ENCODE measurements at regions not wholly inside any gene's neighbourhood (a gene's known extent, or its start where the extent isn't known, plus 50 kb on each side); places are given as distances from the start of the nearest gene placed in this dataset.
"Not testable (repeated sequence)": the region's sequence is repeated elsewhere in the genome, so short reads cannot be mapped to it uniquely, and the experiment has no call there.

- H3K9me3 Mint-ChIP-seq; intact Hi-C loops (cut with micrococcal nuclease); H3K36me3 Mint-ChIP-seq (ENCODE audit: low read depth); H3K4me1 Mint-ChIP-seq (ENCODE audit: low read depth); H3K4me3 Mint-ChIP-seq: not testable (repeated sequence)
- Mint-ChIP-seq H3K27me3 (peaks cover 18% of the 10 kb centered on the region), H3K27ac (peak overlapping the region; percentile 60)
These were observed 105.6 kb upstream of the ZC3H12A start for GRCh38 chr1:37368665-37369315.

- Mint-ChIP-seq H3K27me3 (peaks cover 3% of the 10 kb centered on the region), H3K36me3 (ENCODE audit: low read depth) (no peaks in the 10 kb centered on the region), H3K4me3 (no peak overlapping the region), H3K9me3 (no peaks in the 10 kb centered on the region), H3K27ac (no peak overlapping the region), H3K4me1 (ENCODE audit: low read depth) (peaks cover 5% of the 10 kb centered on the region)
- intact Hi-C loops (cut with micrococcal nuclease): no loop called here
These were observed 102.1 kb upstream of the ZC3H12A start for GRCh38 chr1:37372302-37372701.

- Mint-ChIP-seq H3K27ac (no peak overlapping the region), H3K27me3 (peaks cover 7% of the 10 kb centered on the region), H3K36me3 (ENCODE audit: low read depth) (no peaks in the 10 kb centered on the region), H3K4me1 (ENCODE audit: low read depth) (peaks cover 5% of the 10 kb centered on the region), H3K4me3 (no peak overlapping the region), H3K9me3 (no peaks in the 10 kb centered on the region)
- intact Hi-C loops (cut with micrococcal nuclease): no loop called here
These were observed 101.7 kb upstream of the ZC3H12A start for GRCh38 chr1:37372711-37373110.

GRCh38 chr1:37373413-37373812 lies 101.0 kb upstream of the ZC3H12A start:
- Mint-ChIP-seq H3K27me3 (peaks cover 12% of the 10 kb centered on the region), H3K27ac (no peak overlapping the region), H3K4me1 (ENCODE audit: low read depth) (peaks cover 5% of the 10 kb centered on the region), H3K9me3 (no peaks in the 10 kb centered on the region), H3K36me3 (ENCODE audit: low read depth) (no peaks in the 10 kb centered on the region), H3K4me3 (no peak overlapping the region)
- intact Hi-C loops (cut with micrococcal nuclease): no loop called here

GRCh38 chr1:37380546-37380945 lies 93.8 kb upstream of the ZC3H12A start:
- H3K4me1 Mint-ChIP-seq (ENCODE audit: low read depth); H3K9me3 Mint-ChIP-seq; H3K27ac Mint-ChIP-seq; H3K36me3 Mint-ChIP-seq (ENCODE audit: low read depth); H3K4me3 Mint-ChIP-seq; intact Hi-C loops (cut with micrococcal nuclease): not testable (repeated sequence)
- H3K27me3 Mint-ChIP-seq: peaks cover 22% of the 10 kb centered on the region

GRCh38 chr1:37387854-37388253 lies 86.5 kb upstream of the ZC3H12A start:
- no peaks in the 10 kb centered on the region for H3K9me3 Mint-ChIP-seq
- H3K4me1 Mint-ChIP-seq (ENCODE audit: low read depth): no peaks in the 10 kb centered on the region
- intact Hi-C loops (cut with micrococcal nuclease): no loop called here
- no peaks in the 10 kb centered on the region for H3K36me3 Mint-ChIP-seq (ENCODE audit: low read depth)
- H3K4me3 Mint-ChIP-seq: no peak overlapping the region
- no peak overlapping the region for H3K27ac Mint-ChIP-seq
- peaks cover 12% of the 10 kb centered on the region for H3K27me3 Mint-ChIP-seq

GRCh38 chr1:37389327-37389726 lies 85.1 kb upstream of the ZC3H12A start:
- no peaks in the 10 kb centered on the region for H3K36me3 Mint-ChIP-seq (ENCODE audit: low read depth)
- peaks cover 8% of the 10 kb centered on the region for H3K27me3 Mint-ChIP-seq
- no peaks in the 10 kb centered on the region for H3K4me1 Mint-ChIP-seq (ENCODE audit: low read depth)
- intact Hi-C loops (cut with micrococcal nuclease): no loop called here
- no peak overlapping the region for H3K4me3 Mint-ChIP-seq
- H3K9me3 Mint-ChIP-seq: no peaks in the 10 kb centered on the region
- H3K27ac Mint-ChIP-seq: no peak overlapping the region

- Mint-ChIP-seq H3K27me3 (peaks cover 20% of the 10 kb centered on the region), H3K27ac (no peak overlapping the region), H3K4me1 (ENCODE audit: low read depth) (no peaks in the 10 kb centered on the region), H3K36me3 (ENCODE audit: low read depth) (no peaks in the 10 kb centered on the region), H3K4me3 (no peak overlapping the region), H3K9me3 (no peaks in the 10 kb centered on the region)
- intact Hi-C loops (cut with micrococcal nuclease): no loop called here
These were observed 83.0 kb upstream of the ZC3H12A start for GRCh38 chr1:37391211-37392011.

- H3K4me3 Mint-ChIP-seq: no peak overlapping the region
- intact Hi-C loops (cut with micrococcal nuclease): no loop called here
- H3K9me3 Mint-ChIP-seq: no peaks in the 10 kb centered on the region
- peaks cover 21% of the 10 kb centered on the region for H3K27me3 Mint-ChIP-seq
- H3K4me1 Mint-ChIP-seq (ENCODE audit: low read depth): no peaks in the 10 kb centered on the region
- no peaks in the 10 kb centered on the region for H3K36me3 Mint-ChIP-seq (ENCODE audit: low read depth)
- H3K27ac Mint-ChIP-seq: no peak overlapping the region
These were observed 82.3 kb upstream of the ZC3H12A start for GRCh38 chr1:37392051-37392450.

- intact Hi-C loops (cut with micrococcal nuclease): no loop called here
- H3K9me3 Mint-ChIP-seq: no peaks in the 10 kb centered on the region
- no peaks in the 10 kb centered on the region for H3K36me3 Mint-ChIP-seq (ENCODE audit: low read depth)
- H3K27ac Mint-ChIP-seq: no peak overlapping the region
- H3K4me3 Mint-ChIP-seq: no peak overlapping the region
- H3K27me3 Mint-ChIP-seq: peaks cover 24% of the 10 kb centered on the region
- no peaks in the 10 kb centered on the region for H3K4me1 Mint-ChIP-seq (ENCODE audit: low read depth)
These were observed 80.9 kb upstream of the ZC3H12A start for GRCh38 chr1:37393173-37394120.

- no peak overlapping the region for H3K4me3 Mint-ChIP-seq
- no peak overlapping the region for H3K27ac Mint-ChIP-seq
- intact Hi-C loops (cut with micrococcal nuclease): no loop called here
- H3K9me3 Mint-ChIP-seq: no peaks in the 10 kb centered on the region
- peaks cover 26% of the 10 kb centered on the region for H3K27me3 Mint-ChIP-seq
- no peaks in the 10 kb centered on the region for H3K36me3 Mint-ChIP-seq (ENCODE audit: low read depth)
- H3K4me1 Mint-ChIP-seq (ENCODE audit: low read depth): no peaks in the 10 kb centered on the region
These were observed 79.6 kb upstream of the ZC3H12A start for GRCh38 chr1:37394574-37395464.

GRCh38 chr1:37398096-37398495 lies 76.3 kb upstream of the ZC3H12A start:
- H3K4me1 Mint-ChIP-seq (ENCODE audit: low read depth): no peaks in the 10 kb centered on the region
- H3K4me3 Mint-ChIP-seq: no peak overlapping the region
- H3K9me3 Mint-ChIP-seq: no peaks in the 10 kb centered on the region
- peaks cover 22% of the 10 kb centered on the region for H3K27me3 Mint-ChIP-seq
- intact Hi-C loops (cut with micrococcal nuclease): no loop called here
- no peak overlapping the region for H3K27ac Mint-ChIP-seq
- no peaks in the 10 kb centered on the region for H3K36me3 Mint-ChIP-seq (ENCODE audit: low read depth)

- no peaks in the 10 kb centered on the region for H3K4me1 Mint-ChIP-seq (ENCODE audit: low read depth)
- no peak overlapping the region for H3K27ac Mint-ChIP-seq
- peaks cover 22% of the 10 kb centered on the region for H3K27me3 Mint-ChIP-seq
- H3K36me3 Mint-ChIP-seq (ENCODE audit: low read depth): no peaks in the 10 kb centered on the region
- H3K9me3 Mint-ChIP-seq: no peaks in the 10 kb centered on the region
- intact Hi-C loops (cut with micrococcal nuclease): no loop called here
- H3K4me3 Mint-ChIP-seq: no peak overlapping the region
These were observed 75.2 kb upstream of the ZC3H12A start for GRCh38 chr1:37399205-37399604.

Data from dendritic cell treated with granulocyte-macrophage colony-stimulating factor and Interleukin-4, amounts not matched to agents 40 ng/mL and 50 ng/mL, for 4 days (primary cell).